SK-N-SH (cell line): ENCODE measurements at regions not wholly inside any gene's neighbourhood (a gene's known extent, or its start where the extent isn't known, plus 50 kb on each side); places are given as distances from the start of the nearest gene placed in this dataset.

ENCODE experiments used
- CTCF ChIA-PET: fragments of 300-600, 350-600 bp; formaldehyde crosslinking; extraction: SDS; loops from one replicate; lab custom pipeline; 2021; lab: Yijun Ruan, JAX
- POLR2A ChIA-PET: fragments of 350-600 bp; sonication (Branson Sonifier 250); formaldehyde crosslinking; extraction: SDS; loops from one replicate; lab custom pipeline; 2020; ENCODE audit warnings: antibody characterized with exemption, inconsistent platforms; lab: Yijun Ruan, JAX
- DNase-seq: peaks from one replicate; pipeline ENCODE4 v3.0.0; 2012
- H2AFZ ChIP-seq: fragments of 200-600 bp; sonication (generic); 2 replicates; pipeline ENCODE4 v1.8.1; 2016; ENCODE audit warnings: antibody characterized with exemption, mild to moderate bottlenecking, low read depth
- H3F3A ChIP-seq: fragments of 200-600 bp; sonication (generic); replicated peaks from 2 replicates; pipeline ENCODE3; 2016; ENCODE audit warnings: antibody characterized with exemption, mild to moderate bottlenecking; ENCODE audit not compliant: insufficient read depth
- H3K27ac ChIP-seq, 2 experiments: fragments of 200-500 bp in 1 of 2; fragments of 200-600 bp in 1 of 2; sonication (Bioruptor generic) in 1 of 2; sonication (generic), shearing (Covaris generic) in 1 of 2; 2 replicates each; pipeline versions ENCODE4 v1.5.1 to v1.6.1; 2014 to 2016; ENCODE audit warnings: low read depth in 2 of 2, inconsistent platforms in 1 of 2, low read length in 1 of 2, mild to moderate bottlenecking in 1 of 2, mixed read lengths in 1 of 2
- H3K27me3 ChIP-seq: fragments of 200-600 bp; sonication (generic), shearing (Covaris generic); 2 replicates; pipeline ENCODE4 v1.6.1; 2016; ENCODE audit warnings: mixed run types; ENCODE audit not compliant: insufficient read depth
- H3K36me3 ChIP-seq, 2 experiments: fragments of 200-500 bp in 1 of 2; fragments of 200-600 bp in 1 of 2; sonication (Bioruptor generic) in 1 of 2; sonication (generic) in 1 of 2; replicated peaks in 1 of 2; 2 replicates each; pipeline versions ENCODE3 to v1.5.1; 2014 to 2016; ENCODE audit warnings: low read length in 1 of 2, mild to moderate bottlenecking in 1 of 2; ENCODE audit not compliant: insufficient read depth in 2 of 2, control insufficient read depth in 1 of 2
- H3K4me1 ChIP-seq, 2 experiments: fragments of 200-500 bp in 1 of 2; fragments of 200-600 bp in 1 of 2; sonication (Bioruptor generic) in 1 of 2; sonication (generic), shearing (Covaris generic) in 1 of 2; 2 replicates each; pipeline versions ENCODE4 v1.5.1 to v1.6.1; 2014 to 2016; ENCODE audit warnings: low read depth in 1 of 2, low read length in 1 of 2, mixed run types in 1 of 2; ENCODE audit not compliant: insufficient read depth in 2 of 2, control insufficient read depth in 1 of 2
- H3K4me2 ChIP-seq: fragments of 200-600 bp; sonication (generic), shearing (Covaris generic); 2 replicates; pipeline ENCODE4 v1.6.1; 2017; ENCODE audit warnings: mixed run types
- H3K4me3 ChIP-seq, 2 experiments: fragments of 200-500 bp in 1 of 2; fragments of 200-600 bp in 1 of 2; sonication (Bioruptor generic) in 1 of 2; sonication (generic), shearing (Covaris generic) in 1 of 2; 2 replicates each; pipeline versions ENCODE4 v1.5.1 to v1.8.1; 2014 to 2016; ENCODE audit warnings: low read depth in 2 of 2, inconsistent platforms in 1 of 2, low read length in 1 of 2, mild to moderate bottlenecking in 1 of 2, mixed read lengths in 1 of 2, moderate library complexity in 1 of 2
- H3K79me2 ChIP-seq: fragments of 200-600 bp; sonication (generic); 2 replicates; pipeline ENCODE4 v1.8.1; 2017; ENCODE audit warnings: mild to moderate bottlenecking; ENCODE audit not compliant: insufficient read depth
- H3K9ac ChIP-seq: fragments of 200-600 bp; sonication (generic); 2 replicates; pipeline ENCODE4 v1.6.1; 2017; ENCODE audit warnings: mixed run types
- H3K9me2 ChIP-seq: fragments of 200-600 bp; sonication (generic); 2 replicates; pipeline ENCODE4 v1.6.1; 2017; ENCODE audit warnings: mixed run types
- H3K9me3 ChIP-seq: fragments of 200-600 bp; sonication (generic); 2 replicates; pipeline ENCODE4 v1.6.1; 2017; ENCODE audit warnings: mixed run types, mild to moderate bottlenecking, moderate library complexity
- H4K20me1 ChIP-seq: fragments of 200-600 bp; sonication (generic); 2 replicates; pipeline ENCODE4 v1.6.1; 2017; ENCODE audit warnings: mild to moderate bottlenecking, mixed run types; ENCODE audit not compliant: insufficient read depth
- EP300 ChIP-seq, 2 experiments: IDR thresholded peaks; 2 replicates each; pipeline versions ENCODE4 v1.4.0 to v1.6.1; 2012; ENCODE audit warnings: borderline replicate concordance in 1 of 2, low read depth in 1 of 2, low read length in 1 of 2
- FOXM1 ChIP-seq: IDR thresholded peaks from 2 replicates; pipeline ENCODE4 v1.4.0; 2012; ENCODE audit warnings: low read depth, mild to moderate bottlenecking
- GATA2 ChIP-seq: sonication (generic); formaldehyde crosslinking; IDR thresholded peaks from 2 replicates; pipeline ENCODE4 v1.5.0; 2020; ENCODE audit warnings: mild to moderate bottlenecking, missing genetic modification reagents
- JUND ChIP-seq: IDR thresholded peaks from 2 replicates; pipeline ENCODE4 v1.4.0; 2012
- MEF2A ChIP-seq: IDR thresholded peaks from 2 replicates; pipeline ENCODE4 v1.4.0; 2012; ENCODE audit warnings: low read depth, borderline replicate concordance
- NFIC ChIP-seq: IDR thresholded peaks from 2 replicates; pipeline ENCODE4 v1.4.0; 2012; ENCODE audit warnings: borderline replicate concordance
- RCOR1 ChIP-seq: fragments of 150-350 bp; IDR thresholded peaks from 2 replicates; pipeline ENCODE4 v1.6.1; 2017; ENCODE audit warnings: antibody characterized with exemption, low read length
- TAF1 ChIP-seq: IDR thresholded peaks from 2 replicates; pipeline ENCODE4 v1.6.1; 2012; ENCODE audit warnings: low read depth, mild to moderate bottlenecking, low read length, moderate library complexity, borderline replicate concordance
- WGBS: methylation state at CpG from one replicate; pipeline ENCODE4 v1.1.6; 2017; ENCODE audit warnings: low lambda C conversion rate; 5-methylcytosine and 5-hydroxymethylcytosine counted together
- TF ChIP-seq, protein P1 (sequence below): IDR thresholded peaks from 2 replicates; pipeline ENCODE4; 2012

DNA sequence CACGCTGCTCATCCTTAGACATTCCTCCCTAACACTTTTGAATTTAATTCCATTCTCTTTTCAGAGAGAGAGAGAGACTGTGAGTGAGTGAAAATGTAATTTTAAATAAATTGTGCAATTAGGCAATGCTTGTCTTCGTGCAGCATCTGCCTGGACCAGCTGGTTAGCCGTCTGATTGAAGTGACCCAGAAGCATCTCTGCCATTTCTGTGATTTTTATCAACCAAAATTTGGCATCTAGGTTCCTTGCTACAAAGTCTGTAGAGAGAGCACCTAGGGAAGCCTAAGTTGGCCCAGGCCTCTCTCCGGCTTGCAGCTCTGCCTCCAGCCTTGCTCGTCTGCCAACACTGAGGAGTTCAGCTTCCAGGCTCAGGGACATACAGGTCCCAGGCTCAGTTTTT lies 138.6 kb upstream of the GPR12 start:
- Histone ChIP-seq H3K4me1 (peaks cover 0 to 27% of the 10 kb centered on the region in 2 experiments; a peak in 1 of 4 replicates), H4K20me1 (no peaks in the 10 kb centered on the region), H3K79me2 (no peaks in the 10 kb centered on the region), H3K27me3 (no peaks in the 10 kb centered on the region; the same call in 1 of the 2 replicates), H3K9ac (no peak overlapping the region), H3K27ac (peak overlapping the region in 1 of 2 experiments; percentile 50; a peak in 2 of 4 replicates), H3K9me3 (no peaks in the 10 kb centered on the region), H3K9me2 (no peaks in the 10 kb centered on the region), H3K4me3 (no peak overlapping the region), H3K4me2 (no peak overlapping the region), H2AFZ (no peak overlapping the region), H3K36me3 (no peaks in the 10 kb centered on the region), H3F3A (no peaks in the 10 kb centered on the region)
- TF ChIP-seq JUND (no peak), EP300 (IDR thresholded peaks at IDR 0.05; ENCODE audit: borderline replicate concordance in 1 of 2, low read depth in 1 of 2, low read length in 1 of 2) (peak in 1 of 2 experiments; percentile 49; a peak in 1 of 4 replicates), NFIC (no peak), GATA2 (CRISPR knock-in tag) (peak; percentile 83), RCOR1 (peak; percentile 70; the same call in 1 of the 2 replicates)
- TF ChIP-seq, protein P1, sequence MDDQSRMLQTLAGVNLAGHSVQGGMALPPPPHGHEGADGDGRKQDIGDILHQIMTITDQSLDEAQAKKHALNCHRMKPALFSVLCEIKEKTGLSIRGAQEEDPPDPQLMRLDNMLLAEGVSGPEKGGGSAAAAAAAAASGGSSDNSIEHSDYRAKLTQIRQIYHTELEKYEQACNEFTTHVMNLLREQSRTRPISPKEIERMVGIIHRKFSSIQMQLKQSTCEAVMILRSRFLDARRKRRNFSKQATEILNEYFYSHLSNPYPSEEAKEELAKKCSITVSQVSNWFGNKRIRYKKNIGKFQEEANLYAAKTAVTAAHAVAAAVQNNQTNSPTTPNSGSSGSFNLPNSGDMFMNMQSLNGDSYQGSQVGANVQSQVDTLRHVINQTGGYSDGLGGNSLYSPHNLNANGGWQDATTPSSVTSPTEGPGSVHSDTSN = no peak
- peak; percentile 60 for DNase-seq
- CTCF ChIA-PET = interaction anchor here (0.6 to 2.2 kb wide), 7 partner anchors 11 to 1158 kb away, joined by 3 to 18 read pairs (median 4); no protein-coding TSS in a partner anchor
- 9% methylated on average over 5 of the region's 5 CpGs for WGBS
- POLR2A ChIA-PET = interaction anchor here (0.9 kb wide), 1 partner anchor 50 kb away, joined by 3 read pairs; no protein-coding TSS in a partner anchor

DNA sequence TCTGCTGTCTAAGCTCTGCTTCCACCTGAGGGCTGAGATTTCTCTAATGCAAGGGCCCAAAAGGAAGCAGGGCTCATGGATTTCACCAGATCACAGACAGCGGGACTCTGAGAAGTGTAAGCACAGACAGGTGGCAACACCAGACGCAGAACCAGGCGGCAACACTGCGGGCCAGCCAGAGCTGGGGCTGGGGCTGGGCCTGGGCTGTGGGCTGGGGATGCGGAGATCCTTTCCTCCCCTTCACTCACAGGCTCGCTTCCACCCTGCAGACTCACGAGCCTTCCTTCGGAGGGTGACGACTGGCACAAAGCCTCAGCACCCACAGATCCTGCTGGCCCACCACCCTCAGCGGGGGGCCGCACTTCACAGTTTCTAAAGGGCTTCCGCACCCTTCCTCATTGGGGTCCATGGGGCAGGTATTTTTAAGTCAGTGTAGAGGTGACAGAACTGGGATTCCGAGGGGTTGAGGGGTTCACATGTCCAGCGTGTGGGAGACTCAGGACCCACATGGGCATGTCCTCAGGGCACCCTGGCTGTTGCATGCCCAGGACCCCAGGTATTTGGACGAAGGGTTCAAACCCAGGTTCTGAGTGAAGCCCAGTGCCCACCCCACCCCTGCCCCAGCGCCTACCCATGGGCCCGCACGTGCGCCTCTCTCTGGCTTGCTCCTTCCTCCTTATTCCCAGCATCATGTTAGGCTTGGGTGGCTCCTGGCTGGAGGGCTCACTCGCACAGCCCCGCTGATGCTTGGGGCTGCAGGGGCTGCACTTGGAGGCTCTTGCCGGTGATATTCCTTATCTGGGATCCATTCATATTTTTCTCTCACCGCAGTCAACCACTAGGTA lies 137.3 kb upstream of the GPR12 start:
- H3K4me3 ChIP-seq = no peak overlapping the region
- no peaks in the 10 kb centered on the region for H3F3A ChIP-seq
- WGBS = 66% methylated on average over 20 of the region's 23 CpGs
- no peak overlapping the region for H3K27ac ChIP-seq
- H3K79me2 ChIP-seq = no peaks in the 10 kb centered on the region
- H3K27me3 ChIP-seq = no peaks in the 10 kb centered on the region
- H4K20me1 ChIP-seq = no peaks in the 10 kb centered on the region
- no peaks in the 10 kb centered on the region for H3K9me2 ChIP-seq
- no peak overlapping the region for H2AFZ ChIP-seq
- POLR2A ChIA-PET = no interaction called here
- H3K36me3 ChIP-seq = no peaks in the 10 kb centered on the region
- no peak for DNase-seq
- H3K4me1 ChIP-seq = peaks cover 0 to 27% of the 10 kb centered on the region in 2 experiments; a peak in 1 of 4 replicates
- no peak overlapping the region for H3K4me2 ChIP-seq
- TF ChIP-seq TAF1 = no peak
- no peak for TF ChIP-seq MEF2A
- TF ChIP-seq GATA2 (CRISPR knock-in tag) = no peak
- TF ChIP-seq FOXM1 = no peak
- TF ChIP-seq, all 33 proteins: peak for 0
- Histone ChIP-seq H3K9me3 (no peaks in the 10 kb centered on the region), H3K9ac (no peak overlapping the region)
- CTCF ChIA-PET = interaction anchor here (0.6 to 2.2 kb wide), 7 partner anchors 9 to 33 kb away, joined by 3 to 18 read pairs (median 6); no protein-coding TSS in a partner anchor
